Inflammatory macrophage (primary cell): ENCODE measurements at regions not wholly inside any gene's neighbourhood (a gene's known extent, or its start where the extent isn't known, plus 50 kb on each side); places are given as distances from the start of the nearest gene placed in this dataset.
"Not testable (repeated sequence)": the region's sequence is repeated elsewhere in the genome, so short reads cannot be mapped to it uniquely, and the experiment has no call there.

Experiments used
- DNase-seq, 2 donors: peaks; one replicate each; pipeline ENCODE4 v3.0.0-alpha.2; 2020 to 2022

DNA sequence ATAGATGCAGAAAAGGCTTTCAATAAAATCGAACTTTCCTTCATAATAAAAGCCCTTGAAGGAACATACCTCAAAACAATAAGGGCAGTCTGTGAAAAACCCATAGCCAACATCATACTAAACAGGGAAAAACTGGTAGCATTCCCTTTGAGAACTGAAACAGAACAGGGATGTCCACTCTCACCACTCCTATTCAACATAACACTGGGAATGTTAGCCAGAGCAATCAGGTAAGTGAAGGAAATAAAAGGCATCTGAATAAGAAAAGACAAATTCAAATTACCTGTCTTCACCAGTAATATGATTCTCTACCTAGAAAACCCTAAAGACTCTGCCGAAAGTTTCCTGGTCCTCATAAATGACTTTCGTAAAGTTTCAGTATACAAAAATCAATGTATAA, 861.0 kb upstream of the VRK2 start:
- DNase-seq = no peak

- DNase-seq = no peak
Observed at GRCh38 chr2:57190007-57190406, 856.6 kb upstream of the VRK2 start.

DNA sequence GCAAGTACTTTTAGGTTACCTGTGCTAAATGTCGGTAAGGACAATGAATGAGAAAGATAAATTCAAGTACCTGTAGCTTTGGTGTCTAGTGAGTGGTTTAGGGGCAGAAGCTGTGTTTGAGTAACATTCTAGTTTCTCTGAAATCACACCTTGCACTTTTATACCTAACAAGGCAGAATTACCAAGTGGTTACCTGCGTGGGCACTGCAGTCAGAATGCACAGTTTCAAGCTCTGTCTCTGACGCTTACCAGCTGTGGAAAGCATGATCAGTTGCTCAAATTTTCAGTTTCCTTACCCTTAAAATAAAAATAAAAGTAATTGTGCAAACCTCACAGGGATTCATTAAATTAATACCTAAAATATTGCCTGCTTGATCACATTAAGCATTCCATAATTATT, 846.9 kb upstream of the VRK2 start:
- DNase-seq = no peak

DNA sequence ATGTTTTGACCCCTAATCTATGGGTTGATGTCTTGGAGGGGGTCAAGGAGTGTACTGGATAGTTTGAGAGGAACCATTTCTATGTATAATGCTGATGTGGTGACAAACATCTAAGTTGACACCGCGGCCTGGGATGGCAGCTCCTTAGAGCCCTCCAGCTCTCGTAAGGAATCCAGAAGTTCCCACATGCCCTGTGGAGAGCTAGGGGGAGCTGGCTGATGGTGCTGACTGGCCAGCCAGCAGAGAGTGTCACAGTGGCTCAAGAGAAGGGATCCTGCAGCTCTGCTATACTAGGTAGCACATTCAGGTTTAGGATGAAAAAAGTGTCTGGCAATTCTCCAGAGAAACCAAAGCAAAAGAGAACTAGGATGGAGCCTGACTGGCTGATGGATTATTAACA, 842.2 kb upstream of the VRK2 start:
- DNase-seq = no peak

DNA sequence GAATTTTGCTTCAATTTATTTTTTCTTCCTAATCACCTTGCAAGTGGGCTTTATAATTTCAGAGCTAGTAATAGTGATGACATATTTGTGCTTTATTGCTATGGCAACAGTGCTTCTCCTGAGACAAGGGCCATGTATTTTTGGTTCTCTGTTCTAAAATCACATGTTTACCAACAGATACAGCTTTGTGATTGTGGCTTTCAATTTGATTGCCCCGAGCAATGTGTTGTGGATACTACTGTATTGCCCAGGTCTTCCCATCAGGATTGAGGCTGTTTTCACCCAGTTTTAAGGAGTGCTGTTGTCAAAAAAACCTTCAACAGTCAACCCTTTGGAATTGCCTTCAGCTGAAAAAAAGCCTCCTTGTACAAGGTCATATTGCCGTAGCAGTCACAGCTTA, 841.4 kb upstream of the VRK2 start:
- no peak for DNase-seq

DNA sequence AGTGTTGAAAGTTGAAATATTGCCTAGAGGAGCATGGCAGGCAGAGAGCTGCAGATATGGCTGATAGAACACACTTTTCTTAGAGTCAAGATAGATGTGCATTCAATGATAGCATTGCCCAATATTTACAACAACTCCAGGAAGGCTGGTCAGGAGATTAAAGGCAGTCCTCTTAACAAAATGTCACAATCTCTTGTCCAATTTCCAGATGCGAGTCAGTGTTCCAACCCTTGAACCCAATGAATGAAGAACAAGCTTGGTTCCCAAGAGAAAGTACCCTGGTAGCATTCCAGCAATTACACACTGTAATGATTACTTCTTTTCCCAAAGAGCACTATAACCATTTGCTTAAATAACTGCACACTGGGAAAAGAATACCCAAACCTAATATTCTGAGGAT, 839.4 kb upstream of the VRK2 start:
- DNase-seq = no peak

GRCh38 chr2:57209799-57210198, 836.8 kb upstream of the VRK2 start:
- DNase-seq = no peak

- no peak for DNase-seq
Observed at GRCh38 chr2:57210855-57211254, 835.8 kb upstream of the VRK2 start.

GRCh38 chr2:57217013-57217412, 829.6 kb upstream of the VRK2 start:
- no peak for DNase-seq

DNA sequence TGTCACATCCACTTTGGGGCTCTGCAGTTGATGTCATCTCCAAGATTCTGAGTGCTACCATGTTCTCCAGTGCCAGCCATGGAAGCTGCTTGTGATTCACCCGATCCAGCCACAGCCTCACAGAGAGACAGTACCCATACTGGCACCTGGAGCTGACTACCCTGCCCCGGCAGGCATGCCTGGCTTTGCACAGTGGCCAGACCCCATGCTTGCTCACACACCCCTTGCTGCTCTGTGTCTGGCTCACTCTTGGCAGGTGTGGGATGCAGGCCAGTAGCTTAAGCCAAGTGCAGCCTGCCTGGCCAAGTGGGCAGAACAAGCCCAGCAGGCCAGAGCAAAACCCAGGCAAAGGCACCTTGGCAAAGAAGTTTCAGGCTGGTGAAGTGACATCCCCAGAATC, 828.4 kb upstream of the VRK2 start:
- DNase-seq = no peak

GRCh38 chr2:57229706-57230105, 816.9 kb upstream of the VRK2 start:
- not testable (repeated sequence) for DNase-seq

GRCh38 chr2:57232341-57232740, 814.3 kb upstream of the VRK2 start:
- DNase-seq = not testable (repeated sequence)

DNA sequence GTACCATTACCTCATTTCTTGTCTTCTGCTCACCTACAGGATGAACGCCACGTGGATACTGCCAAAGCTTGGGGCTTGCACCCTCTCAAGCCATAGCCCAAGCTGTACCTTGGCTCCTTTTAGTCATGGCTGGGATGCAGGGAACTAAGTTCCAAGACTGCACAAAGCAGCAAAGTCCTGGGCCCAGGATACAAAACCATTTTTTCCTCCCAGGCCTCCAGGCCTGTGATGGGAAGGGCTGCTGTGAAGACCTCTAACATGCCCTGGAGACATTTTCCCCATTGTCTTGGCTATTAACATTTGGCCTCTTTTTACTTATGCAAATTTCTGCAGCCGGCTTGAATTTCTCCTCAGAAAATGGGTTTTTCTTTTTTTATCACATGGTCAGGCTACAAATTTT, 795.1 kb upstream of the VRK2 start:
- not testable (repeated sequence) for DNase-seq

DNA sequence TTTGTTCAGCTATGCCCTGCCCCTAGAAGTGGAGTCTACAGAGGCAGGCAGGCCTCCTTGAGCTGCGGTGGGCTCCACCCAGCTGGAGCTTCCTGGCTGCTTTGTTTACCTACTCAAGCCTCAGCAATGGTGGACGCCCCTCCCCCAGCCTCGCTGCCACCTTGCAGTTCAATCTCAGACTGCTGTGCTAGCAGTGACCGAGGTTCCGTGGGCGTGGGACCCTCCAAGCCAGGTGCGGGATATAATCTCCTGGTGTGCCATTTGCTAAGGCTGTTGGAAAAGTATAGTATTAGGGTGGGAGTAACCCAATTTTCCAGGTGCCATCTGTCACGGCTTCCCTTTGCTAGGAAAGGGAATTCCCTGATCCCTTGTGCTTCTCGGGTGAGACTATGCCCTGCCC, 770.2 kb upstream of the VRK2 start:
- DNase-seq = not testable (repeated sequence)

- no peak for DNase-seq
Observed at GRCh38 chr2:57278451-57278850, 768.2 kb upstream of the VRK2 start.

DNA sequence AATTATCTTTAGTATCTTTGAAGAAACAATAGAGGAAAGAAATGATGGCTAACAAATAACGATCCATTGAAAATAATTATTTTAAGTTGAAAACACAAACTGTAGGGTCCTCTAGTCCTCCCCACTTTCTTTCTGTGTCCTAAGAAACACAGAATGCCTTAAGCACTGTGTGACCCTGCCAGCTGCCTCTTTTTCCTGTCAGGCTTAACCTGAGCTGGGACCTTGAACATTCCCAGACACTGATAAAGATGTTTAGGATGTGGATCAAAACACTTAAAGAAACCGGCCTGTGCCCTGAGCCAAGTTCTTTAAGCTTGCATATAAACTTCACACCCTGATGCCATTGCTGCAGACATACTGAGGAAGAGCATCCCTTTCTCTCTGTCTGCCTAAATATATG, 755.4 kb upstream of the VRK2 start:
- DNase-seq = no peak

DNA sequence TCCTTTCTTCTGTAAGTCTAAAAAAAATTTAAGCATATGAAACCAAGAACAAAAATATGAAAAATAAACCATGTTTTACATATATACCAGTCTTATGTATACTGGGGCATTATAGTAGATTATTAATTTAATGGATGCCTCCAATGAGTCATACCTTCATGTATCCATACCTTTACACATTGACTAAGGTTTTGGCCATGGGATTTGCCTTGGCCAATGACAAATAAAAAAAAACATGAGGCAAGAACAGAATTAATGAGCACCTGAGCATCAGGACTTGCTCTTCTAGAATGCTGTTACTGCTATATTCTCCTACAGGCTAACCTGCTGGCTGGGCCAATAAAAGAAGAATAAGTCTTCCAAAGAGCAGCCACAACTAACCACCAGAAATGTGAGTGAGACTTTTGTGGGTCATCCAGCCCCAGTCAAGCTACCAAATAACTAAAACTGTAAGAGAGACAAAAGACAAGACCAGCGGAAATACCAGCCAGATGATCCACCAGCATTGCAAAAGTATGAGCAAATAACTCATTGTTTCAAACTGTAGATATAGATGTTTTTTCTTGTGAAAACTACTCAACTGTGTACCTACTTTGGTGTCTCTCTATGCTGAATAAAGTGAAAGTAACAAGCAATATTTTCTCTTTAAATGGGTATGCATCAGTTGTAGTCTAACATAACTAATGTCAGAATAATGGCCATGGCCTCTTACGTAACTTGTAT, 749.6 kb upstream of the VRK2 start:
- no peak for DNase-seq

GRCh38 chr2:57313678-57314077, 732.9 kb upstream of the VRK2 start:
- no peak for DNase-seq

GRCh38 chr2:57314682-57315081, 731.9 kb upstream of the VRK2 start:
- no peak for DNase-seq

DNA sequence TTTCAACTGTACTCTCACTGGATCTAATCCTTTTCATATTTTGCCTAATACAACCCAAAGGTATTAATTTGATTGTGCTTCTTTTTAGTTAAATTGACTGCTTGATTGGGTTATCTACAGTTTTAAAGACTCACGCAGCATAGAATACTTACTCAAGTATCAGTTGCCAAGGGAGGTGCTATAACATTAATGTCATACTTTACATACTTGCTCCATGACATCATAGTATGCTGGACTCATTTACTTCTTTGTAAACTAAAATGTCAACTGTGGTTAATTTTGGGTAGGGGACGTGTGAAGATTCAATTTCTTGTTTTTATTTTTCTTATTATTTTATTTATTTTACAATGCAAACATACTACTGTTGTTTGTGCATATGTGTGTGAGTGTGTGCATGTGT, 716.2 kb upstream of the VRK2 start:
- DNase-seq = no peak

GRCh38 chr2:57333221-57333620, 713.4 kb upstream of the VRK2 start:
- DNase-seq = no peak

- DNase-seq = no peak
Observed at GRCh38 chr2:57343391-57344006, 703.1 kb upstream of the VRK2 start.

DNA sequence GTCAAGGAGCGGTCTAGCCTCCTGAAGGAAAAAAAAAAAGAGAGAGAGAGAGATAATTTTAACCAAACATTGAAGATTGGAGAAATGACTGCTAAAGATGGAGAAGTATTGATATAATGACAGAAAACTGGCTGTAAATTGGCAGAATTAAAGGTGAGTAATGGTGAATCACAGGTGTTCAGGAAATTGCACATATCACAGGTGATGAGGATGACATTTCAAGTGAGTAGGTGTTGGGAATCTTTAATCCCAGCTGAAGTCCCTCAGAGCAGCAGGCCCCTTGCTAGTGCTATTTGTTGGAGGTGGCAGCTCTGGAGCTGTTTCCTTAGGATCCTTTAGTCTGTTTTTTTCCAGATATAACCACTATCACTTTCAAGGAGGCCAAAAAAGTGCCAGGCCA, 678.4 kb upstream of the VRK2 start:
- DNase-seq = no peak

DNA sequence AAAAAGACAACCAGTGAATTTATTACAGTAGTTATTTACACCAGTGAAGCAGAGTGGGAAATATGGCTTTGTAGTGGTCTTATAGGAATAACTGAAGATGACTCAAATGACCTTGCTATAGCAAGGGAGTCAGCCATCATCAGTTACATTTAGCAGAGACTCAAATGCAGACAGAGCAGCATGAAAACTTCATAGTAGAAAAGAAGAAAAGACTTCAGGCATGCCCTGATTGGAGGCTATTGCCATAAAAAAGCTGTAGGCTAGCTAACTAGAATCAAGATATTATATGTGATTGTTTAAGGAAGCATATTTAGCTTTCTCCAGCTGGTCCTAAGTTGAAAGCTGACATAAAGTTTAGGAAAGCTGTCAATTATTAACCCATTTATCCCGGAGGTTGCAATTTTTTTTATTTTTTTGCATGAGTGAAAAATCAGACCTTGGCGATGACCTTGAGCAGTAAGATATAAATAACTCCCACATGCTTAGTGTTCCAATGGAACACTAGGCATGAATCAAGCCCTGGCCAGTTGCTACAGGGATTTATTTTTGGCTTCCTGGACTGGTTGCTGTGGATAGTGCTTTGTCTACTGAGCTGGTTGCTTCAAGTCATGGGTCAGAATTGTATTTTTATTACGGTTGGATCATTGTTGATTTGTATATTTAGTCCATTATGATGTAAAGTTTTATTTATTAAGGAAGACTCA, 675.6 kb upstream of the VRK2 start:
- DNase-seq = no peak
